AG09319 (cell line): ENCODE measurements at regions not wholly inside any gene's neighbourhood (a gene's known extent, or its start where the extent isn't known, plus 50 kb on each side); places are given as distances from the start of the nearest gene placed in this dataset.

Source experiments
- DNase-seq: peaks from one replicate; pipeline ENCODE4 v3.0.0-alpha.2; 2010; ENCODE audit warnings: low read depth; ENCODE audit errors: extremely low read depth
- CTCF ChIP-seq: IDR thresholded peaks from 2 replicates; pipeline ENCODE4 v1.5.1; 2011; ENCODE audit warnings: low read depth, mild to moderate bottlenecking, inconsistent platforms, low read length, moderate library complexity

GRCh38 chr6:133099573-133099972 is 141.6 kb upstream of the EYA4 start:
- peak; percentile 41 for DNase-seq
- no peak for TF ChIP-seq CTCF

GRCh38 chr6:133100865-133101264 is 140.3 kb upstream of the EYA4 start:
- DNase-seq, result no peak
- TF ChIP-seq CTCF, result no peak

GRCh38 chr6:133101790-133102189 is 139.4 kb upstream of the EYA4 start:
- TF ChIP-seq CTCF, result no peak

GRCh38 chr6:133106934-133107333 is 134.2 kb upstream of the EYA4 start:
- no peak for TF ChIP-seq CTCF
- no peak for DNase-seq

More at GRCh38 chr6:133101790-133102189, 139.4 kb upstream of the EYA4 start:
- DNase-seq, result no peak

GRCh38 chr6:133108419-133108818 is 132.7 kb upstream of the EYA4 start:
- TF ChIP-seq CTCF, result no peak
- no peak for DNase-seq

GRCh38 chr6:133114973-133115372 is 126.2 kb upstream of the EYA4 start:
- TF ChIP-seq CTCF, result no peak

GRCh38 chr6:133115946-133116345 is 125.2 kb upstream of the EYA4 start:
- DNase-seq, result no peak
- no peak for TF ChIP-seq CTCF

More at GRCh38 chr6:133114973-133115372, 126.2 kb upstream of the EYA4 start:
- no peak for DNase-seq
